OCI-LY1 (cell line): ENCODE measurements at regions not wholly inside any gene's neighbourhood (a gene's known extent, or its start where the extent isn't known, plus 50 kb on each side); places are given as distances from the start of the nearest gene placed in this dataset.

Experiments
- H2AFZ ChIP-seq: fragments of 200-600 bp; sonication (generic), shearing (Covaris generic); 2 replicates; pipeline ENCODE4 v1.6.0; 2014; ENCODE audit warnings: antibody characterized with exemption, mild to moderate bottlenecking, low read length
- H3F3A ChIP-seq: fragments of 200-600 bp; sonication (generic), shearing (Covaris generic); 2 replicates; pipeline ENCODE4 v1.6.0; 2014; ENCODE audit warnings: mild to moderate bottlenecking, antibody characterized with exemption, low read length, moderate library complexity; ENCODE audit not compliant: insufficient read depth
- H3K27ac ChIP-seq: fragments of 200-600 bp; sonication (generic); 2 replicates; pipeline ENCODE4 v1.5.1; 2014; ENCODE audit warnings: low read length, mixed run types, mild to moderate bottlenecking, low read depth; ENCODE audit not compliant: poor library complexity, severe bottlenecking
- H3K27me3 ChIP-seq: fragments of 200-600 bp; sonication (generic); 2 replicates; pipeline ENCODE4 v1.6.0; 2014; ENCODE audit warnings: antibody characterized with exemption, mild to moderate bottlenecking, low read length, moderate library complexity; ENCODE audit not compliant: insufficient read depth
- H3K36me3 ChIP-seq: fragments of 200-600 bp; sonication (generic); 2 replicates; pipeline ENCODE4 v1.6.1; 2014; ENCODE audit warnings: mild to moderate bottlenecking, antibody characterized with exemption, low read length, moderate library complexity, mixed read lengths; ENCODE audit not compliant: insufficient read depth
- H3K4me1 ChIP-seq: fragments of 200-600 bp; sonication (generic); 2 replicates; pipeline ENCODE4 v1.5.1; 2014; ENCODE audit warnings: mild to moderate bottlenecking, low read length, moderate library complexity; ENCODE audit not compliant: insufficient read depth, severe bottlenecking
- H3K4me2 ChIP-seq: fragments of 200-600 bp; sonication (generic), shearing (Covaris generic); 2 replicates; pipeline ENCODE4 v1.6.1; 2014; ENCODE audit warnings: low read length
- H3K4me3 ChIP-seq: fragments of 200-600 bp; sonication (generic); 2 replicates; pipeline ENCODE4 v1.5.1; 2014; ENCODE audit warnings: low read length, low read depth, mild to moderate bottlenecking, mixed read lengths; ENCODE audit not compliant: poor library complexity, severe bottlenecking
- H3K79me2 ChIP-seq: fragments of 200-600 bp; shearing (Covaris generic); 2 replicates; pipeline ENCODE4 v1.6.1; 2016; ENCODE audit warnings: mixed run types, low read length, mixed read lengths; ENCODE audit not compliant: insufficient read depth
- H3K9ac ChIP-seq: fragments of 200-600 bp; sonication (generic), shearing (Covaris generic); 2 replicates; pipeline ENCODE4 v1.6.1; 2014; ENCODE audit warnings: mild to moderate bottlenecking, low read length, mixed read lengths
- H3K9me2 ChIP-seq: fragments of 200-600 bp; sonication (generic), shearing (Covaris generic); 2 replicates; pipeline ENCODE4 v1.6.1; 2014; ENCODE audit warnings: low read depth, mild to moderate bottlenecking, low read length, mixed read lengths
- H3K9me3 ChIP-seq: fragments of 200-600 bp; shearing (Covaris generic); 2 replicates; pipeline ENCODE4 v1.6.1; 2014; ENCODE audit warnings: low read length, mixed read lengths
- H4K20me1 ChIP-seq: fragments of 200-600 bp; sonication (generic), shearing (Covaris generic); 2 replicates; pipeline ENCODE4 v1.6.0; 2016; ENCODE audit warnings: mild to moderate bottlenecking, low read length; ENCODE audit not compliant: insufficient read depth
- CTCF ChIP-seq: fragments of 200-600 bp; sonication (generic), shearing (Covaris generic); IDR thresholded peaks from 2 replicates; pipeline ENCODE4 v1.5.1; 2017; ENCODE audit warnings: mild to moderate bottlenecking, antibody characterized with exemption, low read length, moderate library complexity, mixed read lengths
- EZH2 ChIP-seq: fragments of 200-600 bp; sonication (generic), shearing (Covaris generic); IDR thresholded peaks from 2 replicates; pipeline ENCODE4 v1.8.0; 2017; ENCODE audit warnings: borderline replicate concordance, mixed run types, mild to moderate bottlenecking, antibody characterized with exemption, low read length, moderate library complexity, mixed read lengths

- Histone ChIP-seq H3K9me3 (no peaks in the 10 kb centered on the region), H3K36me3 (no peaks in the 10 kb centered on the region), H3K4me2 (no peak overlapping the region), H3K79me2 (no peaks in the 10 kb centered on the region), H2AFZ (no peak overlapping the region), H3K4me1 (no peaks in the 10 kb centered on the region), H3K9ac (no peak overlapping the region), H3K9me2 (no peaks in the 10 kb centered on the region), H3K27me3 (no peaks in the 10 kb centered on the region; the same call in 1 of the 2 replicates), H3F3A (no peaks in the 10 kb centered on the region), H4K20me1 (no peaks in the 10 kb centered on the region), H3K27ac (no peak overlapping the region), H3K4me3 (no peak overlapping the region)
- TF ChIP-seq EZH2 (no peak), CTCF (no peak)
Measured at GRCh38 chr1:4366091-4366490, 288.3 kb upstream of the AJAP1 start.

GRCh38 chr1:4367230-4367777 is 287.1 kb upstream of the AJAP1 start:
- H3K27ac ChIP-seq = no peak overlapping the region
- H3K27me3 ChIP-seq = no peaks in the 10 kb centered on the region; the same call in 1 of the 2 replicates
- H4K20me1 ChIP-seq = no peaks in the 10 kb centered on the region
- H2AFZ ChIP-seq = no peak overlapping the region
- no peaks in the 10 kb centered on the region for H3K4me1 ChIP-seq
- no peaks in the 10 kb centered on the region for H3K9me2 ChIP-seq
- no peak overlapping the region for H3K4me3 ChIP-seq
- no peak overlapping the region for H3K4me2 ChIP-seq
- H3K9ac ChIP-seq = no peak overlapping the region
- H3K9me3 ChIP-seq = no peaks in the 10 kb centered on the region
- TF ChIP-seq EZH2 (no peak), CTCF (no peak)
- no peaks in the 10 kb centered on the region for H3K36me3 ChIP-seq
- H3K79me2 ChIP-seq = no peaks in the 10 kb centered on the region
- no peaks in the 10 kb centered on the region for H3F3A ChIP-seq

GRCh38 chr1:4369335-4369734 is 285.1 kb upstream of the AJAP1 start:
- Histone ChIP-seq H3K9me3 (no peaks in the 10 kb centered on the region), H3K4me1 (no peaks in the 10 kb centered on the region)

More at GRCh38 chr1:4369335-4369734, 285.1 kb upstream of the AJAP1 start:
- H3K4me3 ChIP-seq = no peak overlapping the region
- H3F3A ChIP-seq = no peaks in the 10 kb centered on the region
- no peaks in the 10 kb centered on the region for H3K9me2 ChIP-seq
- H4K20me1 ChIP-seq = no peaks in the 10 kb centered on the region
- no peaks in the 10 kb centered on the region for H3K79me2 ChIP-seq
- TF ChIP-seq EZH2 (no peak), CTCF (no peak)
- no peaks in the 10 kb centered on the region for H3K27me3 ChIP-seq
- H2AFZ ChIP-seq = no peak overlapping the region
- H3K36me3 ChIP-seq = no peaks in the 10 kb centered on the region
- no peak overlapping the region for H3K9ac ChIP-seq
- H3K27ac ChIP-seq = no peak overlapping the region
- no peak overlapping the region for H3K4me2 ChIP-seq
